Vagina (tissue), 2 donors: ENCODE measurements at regions not wholly inside any gene's neighbourhood (a gene's known extent, or its start where the extent isn't known, plus 50 kb on each side); places are given as distances from the start of the nearest gene placed in this dataset.

Experiments
- DNase-seq, 2 donors: peaks; one replicate each; pipeline ENCODE4 v3.0.0-alpha.2; 2017; ENCODE audit errors: extremely low spot score in 2 of 2
- H3K27ac ChIP-seq: fragments of 200-600 bp; sonication (generic); one replicate; pipeline ENCODE4 v1.5.1; 2019
- H3K27me3 ChIP-seq: fragments of 200-600 bp; sonication (generic); one replicate; pipeline ENCODE4 v1.5.1; 2019
- H3K36me3 ChIP-seq, 2 donors: fragments of 200-600 bp; sonication (generic); one replicate each; pipeline ENCODE4 v1.5.1; 2017 to 2019
- H3K4me1 ChIP-seq: fragments of 200-600 bp; sonication (generic); one replicate; pipeline ENCODE4 v1.5.1; 2019
- H3K4me3 ChIP-seq, 2 donors: fragments of 200-600 bp; sonication (generic); 1 replicate in 1 of 2; 2 replicates in 1 of 2; pipeline ENCODE4 v1.5.1; 2016 to 2019
- H3K9me3 ChIP-seq: fragments of 200-600 bp; sonication (generic); one replicate; pipeline ENCODE4 v1.5.1; 2019
- POLR2A ChIP-seq, 2 donors: fragments of 450-650 bp; IDR thresholded peaks; one replicate each; pipeline ENCODE4 v1.6.1; 2017; ENCODE audit warnings: antibody characterized with exemption in 2 of 2, mild to moderate bottlenecking in 2 of 2, moderate library complexity in 2 of 2
- POLR2AphosphoS5 ChIP-seq, 2 donors: sonication (generic); formaldehyde crosslinking; IDR thresholded peaks; one replicate each; pipeline ENCODE4 v1.9.0; 2017; ENCODE audit warnings: antibody characterized with exemption in 2 of 2, mild to moderate bottlenecking in 2 of 2, low read depth in 1 of 2; ENCODE audit not compliant: insufficient read depth in 1 of 2
- intact Hi-C: fragments of 100-400 bp; cut with DNase I; formaldehyde crosslinking; loops from one replicate; pipeline ENCODE4 v1.15.1; 2023
- TF ChIP-seq, protein P1 (sequence below), 3 experiments: fragments of 450-650 bp in 2 of 3; fragments of 200-600 bp in 1 of 3; sonication (generic) in 1 of 3; IDR thresholded peaks; one replicate each; pipeline ENCODE4 v1.5.1; 2017 to 2019; ENCODE audit warnings: antibody characterized with exemption in 3 of 3, mild to moderate bottlenecking in 2 of 3, moderate library complexity in 2 of 3

DNA sequence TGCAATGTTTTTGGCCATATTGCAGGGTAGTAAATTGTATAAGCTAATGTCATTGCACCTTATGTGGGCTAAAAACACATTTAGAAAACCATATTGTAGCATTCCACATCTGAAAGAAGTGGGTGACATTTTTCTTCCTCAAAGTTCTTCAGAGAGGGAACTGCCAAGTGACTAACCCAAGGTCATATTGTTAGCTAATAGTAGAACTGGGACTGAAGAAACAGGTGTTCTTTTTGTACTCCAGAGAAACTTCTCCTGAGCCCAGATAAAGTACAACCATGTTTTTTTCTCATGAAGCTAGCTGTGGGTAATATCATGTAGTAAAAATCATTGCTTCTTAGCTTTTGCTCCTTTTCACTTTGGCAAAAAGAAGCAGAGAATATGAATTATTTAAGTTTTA lies 333.0 kb downstream of the NSUN3 start:
- no peaks in the 10 kb centered on the region for H3K36me3 ChIP-seq
- H3K27me3 ChIP-seq, result no peaks in the 10 kb centered on the region
- H3K4me1 ChIP-seq, result no peaks in the 10 kb centered on the region
- no peak overlapping the region for H3K27ac ChIP-seq
- no peak for DNase-seq
- no peak overlapping the region for H3K4me3 ChIP-seq
- TF ChIP-seq POLR2A (IDR thresholded peaks at IDR 0.05) (no peak), POLR2AphosphoS5 (IDR thresholded peaks at IDR 0.05; ENCODE audit: insufficient read depth in 1 of 2, low read depth in 1 of 2) (no peak)
- TF ChIP-seq, protein P1, sequence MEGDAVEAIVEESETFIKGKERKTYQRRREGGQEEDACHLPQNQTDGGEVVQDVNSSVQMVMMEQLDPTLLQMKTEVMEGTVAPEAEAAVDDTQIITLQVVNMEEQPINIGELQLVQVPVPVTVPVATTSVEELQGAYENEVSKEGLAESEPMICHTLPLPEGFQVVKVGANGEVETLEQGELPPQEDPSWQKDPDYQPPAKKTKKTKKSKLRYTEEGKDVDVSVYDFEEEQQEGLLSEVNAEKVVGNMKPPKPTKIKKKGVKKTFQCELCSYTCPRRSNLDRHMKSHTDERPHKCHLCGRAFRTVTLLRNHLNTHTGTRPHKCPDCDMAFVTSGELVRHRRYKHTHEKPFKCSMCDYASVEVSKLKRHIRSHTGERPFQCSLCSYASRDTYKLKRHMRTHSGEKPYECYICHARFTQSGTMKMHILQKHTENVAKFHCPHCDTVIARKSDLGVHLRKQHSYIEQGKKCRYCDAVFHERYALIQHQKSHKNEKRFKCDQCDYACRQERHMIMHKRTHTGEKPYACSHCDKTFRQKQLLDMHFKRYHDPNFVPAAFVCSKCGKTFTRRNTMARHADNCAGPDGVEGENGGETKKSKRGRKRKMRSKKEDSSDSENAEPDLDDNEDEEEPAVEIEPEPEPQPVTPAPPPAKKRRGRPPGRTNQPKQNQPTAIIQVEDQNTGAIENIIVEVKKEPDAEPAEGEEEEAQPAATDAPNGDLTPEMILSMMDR (IDR thresholded peaks at IDR 0.05), result no peak
- H3K9me3 ChIP-seq, result no peaks in the 10 kb centered on the region
- intact Hi-C loops, result no loop called here

DNA sequence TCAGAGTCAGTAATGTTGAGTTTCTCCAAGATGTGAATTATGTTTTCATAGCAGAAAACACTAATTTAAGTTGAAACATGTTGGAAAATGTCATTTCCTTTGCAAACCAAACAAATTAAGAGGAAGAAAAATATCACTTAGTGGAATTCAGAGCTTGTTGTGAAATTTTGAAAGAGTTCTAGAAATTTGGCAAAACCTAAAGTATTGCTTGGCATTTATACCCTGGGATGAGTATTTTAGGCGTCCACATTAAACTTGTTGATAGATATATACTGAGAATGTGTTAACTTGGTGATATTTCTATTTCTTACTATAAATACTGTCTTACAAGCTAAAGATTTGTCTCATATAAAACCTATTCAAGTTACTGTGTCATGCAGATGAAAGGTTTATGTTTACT lies 335.2 kb downstream of the NSUN3 start:
- DNase-seq, result no peak
- no peak overlapping the region for H3K27ac ChIP-seq
- intact Hi-C loops, result no loop called here
- TF ChIP-seq POLR2AphosphoS5 (IDR thresholded peaks at IDR 0.05; ENCODE audit: insufficient read depth in 1 of 2, low read depth in 1 of 2) (no peak), POLR2A (IDR thresholded peaks at IDR 0.05) (no peak)
- TF ChIP-seq, protein P1 (IDR thresholded peaks at IDR 0.05), result no peak
- no peaks in the 10 kb centered on the region for H3K4me1 ChIP-seq
- no peaks in the 10 kb centered on the region for H3K36me3 ChIP-seq
- H3K9me3 ChIP-seq, result no peaks in the 10 kb centered on the region
- H3K4me3 ChIP-seq, result no peak overlapping the region
- H3K27me3 ChIP-seq, result no peaks in the 10 kb centered on the region

DNA sequence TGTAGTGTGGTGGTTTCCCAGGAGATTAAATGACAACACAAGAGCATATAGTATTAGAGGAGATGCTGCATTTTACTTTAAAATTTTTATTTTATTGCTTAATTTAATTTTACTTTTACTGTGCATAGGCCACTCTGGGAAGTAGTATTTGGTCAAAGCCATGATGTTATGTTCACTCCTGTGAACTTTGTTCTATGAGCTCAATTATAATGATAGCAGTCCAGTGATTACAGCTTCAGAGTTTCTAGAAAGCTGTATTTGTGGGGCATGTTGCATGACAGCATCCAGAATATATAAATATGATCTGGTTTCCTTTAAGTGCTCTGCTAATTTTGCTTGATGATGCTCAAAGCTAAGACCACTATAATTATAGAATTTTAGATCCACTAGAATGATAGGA lies 338.6 kb downstream of the NSUN3 start:
- no peak for TF ChIP-seq POLR2A (IDR thresholded peaks at IDR 0.05)
- TF ChIP-seq, protein P1 (IDR thresholded peaks at IDR 0.05), result no peak
- no peak for TF ChIP-seq POLR2AphosphoS5 (IDR thresholded peaks at IDR 0.05; ENCODE audit: insufficient read depth in 1 of 2, low read depth in 1 of 2)
- no peak overlapping the region for H3K4me3 ChIP-seq
- H3K36me3 ChIP-seq, result no peaks in the 10 kb centered on the region
- intact Hi-C loops, result no loop called here
- no peaks in the 10 kb centered on the region for H3K27me3 ChIP-seq
- no peaks in the 10 kb centered on the region for H3K4me1 ChIP-seq
- no peaks in the 10 kb centered on the region for H3K9me3 ChIP-seq
- no peak for DNase-seq
- no peak overlapping the region for H3K27ac ChIP-seq

DNA sequence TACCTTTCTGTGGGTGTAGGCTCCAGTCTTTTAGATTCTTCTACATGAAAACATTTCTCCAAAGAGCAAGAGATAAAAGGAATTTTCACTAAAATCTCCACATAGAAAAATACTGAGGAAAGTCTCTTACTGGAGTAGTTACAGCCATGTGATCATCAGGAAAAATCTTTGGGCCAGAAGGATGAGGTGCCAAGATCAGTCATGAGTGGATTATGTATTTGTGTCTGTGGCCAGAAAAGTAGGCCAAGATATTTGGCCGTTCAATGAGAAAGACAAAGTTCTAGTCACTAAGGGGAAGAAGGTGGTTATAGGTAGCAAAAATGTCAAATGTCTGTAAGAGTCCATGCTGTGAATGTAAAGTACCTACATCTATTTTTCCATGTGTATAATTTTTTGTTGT lies 339.3 kb downstream of the NSUN3 start:
- H3K27me3 ChIP-seq, result no peaks in the 10 kb centered on the region
- intact Hi-C loops, result no loop called here
- DNase-seq, result no peak
- no peak for TF ChIP-seq POLR2AphosphoS5 (IDR thresholded peaks at IDR 0.05; ENCODE audit: insufficient read depth in 1 of 2, low read depth in 1 of 2)
- TF ChIP-seq POLR2A (IDR thresholded peaks at IDR 0.05), result no peak
- TF ChIP-seq, protein P1 (IDR thresholded peaks at IDR 0.05), result no peak
- no peak overlapping the region for H3K4me3 ChIP-seq
- no peaks in the 10 kb centered on the region for H3K36me3 ChIP-seq
- H3K4me1 ChIP-seq, result no peaks in the 10 kb centered on the region
- H3K9me3 ChIP-seq, result no peaks in the 10 kb centered on the region
- H3K27ac ChIP-seq, result no peak overlapping the region

DNA sequence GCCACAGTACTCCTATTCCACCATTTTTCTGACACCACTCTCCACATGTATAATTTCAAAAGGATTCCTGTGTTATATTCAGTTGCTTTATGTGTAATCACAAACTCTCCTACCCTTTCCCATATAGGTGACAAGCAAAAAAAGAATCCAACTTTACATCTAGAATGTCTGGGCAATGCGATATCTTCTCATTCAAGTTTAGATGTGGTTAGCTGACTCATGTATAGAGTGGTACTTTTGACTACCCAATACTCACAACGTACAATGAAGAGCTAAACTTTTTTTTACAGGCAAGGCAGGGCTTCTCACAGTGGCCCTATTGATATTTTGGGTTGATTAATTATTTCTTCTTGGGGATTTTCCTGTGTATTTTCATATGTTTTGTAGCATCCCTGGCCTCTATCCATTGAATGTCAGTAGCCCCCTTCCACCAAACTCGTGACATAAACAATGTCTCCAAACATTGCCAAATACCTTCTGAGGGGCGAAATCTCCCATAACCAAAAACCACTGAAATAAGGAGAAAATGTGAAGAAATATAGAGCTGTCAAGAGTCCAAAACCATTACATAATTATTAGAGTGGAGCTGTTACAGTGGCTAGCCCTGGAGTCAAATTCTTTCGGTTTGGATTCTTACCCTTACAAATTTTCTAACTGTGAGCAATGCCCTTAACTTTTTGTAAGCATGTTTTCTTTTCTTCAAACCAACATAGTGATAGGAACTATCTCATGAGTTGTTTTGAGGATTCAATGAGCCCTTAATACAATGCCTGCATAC lies 342.6 kb downstream of the NSUN3 start:
- no peak for TF ChIP-seq POLR2A (IDR thresholded peaks at IDR 0.05)
- TF ChIP-seq POLR2AphosphoS5 (IDR thresholded peaks at IDR 0.05; ENCODE audit: insufficient read depth in 1 of 2, low read depth in 1 of 2), result no peak
- TF ChIP-seq, protein P1 (IDR thresholded peaks at IDR 0.05), result no peak
- H3K4me3 ChIP-seq, result no peak overlapping the region

More for the DNA sequence above, 342.6 kb downstream of the NSUN3 start:
- Histone ChIP-seq H3K4me1 (no peaks in the 10 kb centered on the region), H3K27me3 (no peaks in the 10 kb centered on the region), H3K9me3 (no peaks in the 10 kb centered on the region), H3K27ac (no peak overlapping the region), H3K36me3 (no peaks in the 10 kb centered on the region)
- intact Hi-C loops, result no loop called here
- no peak for DNase-seq
